COLO668 (cell line): ENCODE measurements at regions not wholly inside any gene's neighbourhood (a gene's known extent, or its start where the extent isn't known, plus 50 kb on each side); places are given as distances from the start of the nearest gene placed in this dataset.
"Not testable (repeated sequence)": the region's sequence is repeated elsewhere in the genome, so short reads cannot be mapped to it uniquely, and the experiment has no call there.

Source experiments
- DNase-seq: peaks from one replicate; lab custom pipeline; 2025; ENCODE audit not compliant: unreplicated experiment; lab: John Stamatoyannopoulos, UW

- DNase-seq, result no peak
Observed at GRCh38 chr5:54885636-54886035, 99.8 kb downstream of the ESM1 start.

DNA sequence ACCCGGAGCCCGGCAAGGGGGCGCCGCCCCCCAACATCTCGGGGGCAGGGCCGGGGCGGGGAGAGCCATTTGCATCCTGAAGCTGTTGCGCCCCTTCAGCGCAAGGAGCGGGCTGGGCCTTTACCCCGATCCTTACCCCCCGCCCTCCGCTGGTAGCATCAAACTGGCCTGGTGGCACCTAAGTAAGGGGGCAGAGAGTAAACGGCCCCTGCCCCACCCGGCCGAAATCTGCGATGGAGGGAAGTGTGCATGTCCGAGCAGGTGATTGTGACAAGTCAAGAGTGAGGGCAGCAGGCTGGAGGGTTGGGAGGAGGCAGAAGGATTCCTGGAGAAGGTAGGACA lies 101.2 kb downstream of the ESM1 start:
- no peak for DNase-seq

GRCh38 chr5:54883374-54884194 lies 101.8 kb downstream of the ESM1 start:
- no peak for DNase-seq

- DNase-seq, result no peak
Observed at GRCh38 chr5:54882841-54883240, 102.6 kb downstream of the ESM1 start.

DNA sequence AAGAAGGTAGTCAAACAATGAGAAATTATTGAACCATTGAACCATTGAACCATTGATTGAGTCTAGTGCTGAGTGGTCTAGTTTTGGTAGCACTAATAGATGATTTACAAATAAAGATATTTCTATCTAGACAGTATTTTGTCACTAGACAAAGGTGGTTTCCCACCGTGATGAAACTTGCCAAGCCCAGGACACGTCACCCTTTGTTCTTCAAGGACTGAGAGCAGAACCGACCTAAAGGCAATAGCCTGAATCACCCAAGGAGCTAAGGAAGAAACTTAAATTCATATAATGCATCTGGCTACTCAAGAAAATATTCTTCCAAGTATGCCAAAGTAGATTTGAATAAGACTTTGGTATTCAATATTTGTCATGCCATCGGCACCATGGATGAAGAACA lies 103.3 kb downstream of the ESM1 start:
- DNase-seq, result no peak

DNA sequence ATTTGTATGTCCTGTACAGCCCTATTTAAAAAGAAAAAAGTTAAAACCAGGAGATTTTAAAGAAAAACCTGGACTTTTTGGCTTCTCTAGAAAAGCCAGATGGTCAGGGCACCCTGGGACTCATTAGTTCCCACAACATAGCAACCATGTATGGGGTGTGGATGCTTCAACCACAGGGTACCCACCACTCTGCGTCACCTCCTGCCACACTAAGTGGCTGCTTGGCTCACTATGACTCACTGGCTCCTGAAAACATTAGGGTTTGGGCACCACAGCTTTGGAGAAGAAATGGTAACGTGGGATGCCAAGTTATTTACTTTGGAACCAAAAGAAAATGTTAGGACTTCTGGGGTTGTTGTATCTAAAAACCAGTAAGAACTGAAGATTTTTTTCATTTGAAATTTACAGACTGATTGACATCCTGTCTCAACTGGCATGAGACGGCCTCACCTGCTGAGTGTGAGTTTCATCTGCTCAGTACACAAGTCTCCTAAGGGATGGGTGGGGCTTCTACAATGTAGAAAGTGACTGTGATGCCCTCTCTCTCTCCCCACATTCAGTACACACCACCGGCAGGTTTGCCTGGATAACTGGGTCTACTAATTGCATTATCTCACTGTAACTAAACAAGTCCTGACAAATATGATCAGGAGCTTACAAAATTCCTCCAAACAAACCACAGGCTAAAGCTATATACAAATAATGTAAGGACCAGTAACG lies 103.9 kb downstream of the ESM1 start:
- DNase-seq, result no peak

DNA sequence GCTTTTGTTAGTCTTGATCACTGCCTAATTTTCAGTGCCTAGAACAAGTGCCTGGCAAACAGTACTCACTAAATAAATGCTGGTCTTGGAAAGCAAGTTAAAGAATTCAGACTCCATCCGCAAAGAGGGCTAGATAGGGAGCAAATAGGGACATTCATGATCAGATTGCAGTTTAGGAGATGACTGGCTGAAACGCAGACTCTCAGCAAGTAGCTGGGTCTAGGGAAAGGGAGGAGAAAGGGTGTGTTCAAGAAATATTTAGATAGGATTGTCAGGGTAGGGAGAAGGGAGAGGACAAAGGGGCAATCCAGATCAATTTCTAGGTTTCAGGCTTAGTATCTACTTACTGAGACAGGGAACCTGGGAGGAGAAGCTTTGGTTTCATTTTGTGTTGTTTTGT lies 108.4 kb downstream of the ESM1 start:
- DNase-seq, result no peak

DNA sequence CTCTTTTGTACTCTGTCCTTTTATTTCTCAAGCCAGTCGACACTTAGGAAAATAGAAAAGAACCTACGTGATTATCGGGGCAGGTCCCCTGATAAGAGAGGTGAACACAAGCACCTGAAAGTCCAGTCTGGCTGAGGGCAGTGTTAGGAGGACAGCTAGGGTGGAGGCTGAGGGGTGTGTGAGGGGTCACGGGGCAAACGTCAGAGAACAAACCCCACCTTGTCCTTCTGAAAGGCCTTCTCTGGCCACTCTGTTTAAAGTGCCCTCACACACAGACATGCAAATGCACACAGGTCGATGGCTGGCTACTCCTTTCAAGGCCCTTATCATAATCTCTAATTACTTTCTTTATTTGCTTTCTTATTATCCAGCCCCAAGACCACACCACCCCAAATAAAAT lies 108.8 kb downstream of the ESM1 start:
- no peak for DNase-seq

DNA sequence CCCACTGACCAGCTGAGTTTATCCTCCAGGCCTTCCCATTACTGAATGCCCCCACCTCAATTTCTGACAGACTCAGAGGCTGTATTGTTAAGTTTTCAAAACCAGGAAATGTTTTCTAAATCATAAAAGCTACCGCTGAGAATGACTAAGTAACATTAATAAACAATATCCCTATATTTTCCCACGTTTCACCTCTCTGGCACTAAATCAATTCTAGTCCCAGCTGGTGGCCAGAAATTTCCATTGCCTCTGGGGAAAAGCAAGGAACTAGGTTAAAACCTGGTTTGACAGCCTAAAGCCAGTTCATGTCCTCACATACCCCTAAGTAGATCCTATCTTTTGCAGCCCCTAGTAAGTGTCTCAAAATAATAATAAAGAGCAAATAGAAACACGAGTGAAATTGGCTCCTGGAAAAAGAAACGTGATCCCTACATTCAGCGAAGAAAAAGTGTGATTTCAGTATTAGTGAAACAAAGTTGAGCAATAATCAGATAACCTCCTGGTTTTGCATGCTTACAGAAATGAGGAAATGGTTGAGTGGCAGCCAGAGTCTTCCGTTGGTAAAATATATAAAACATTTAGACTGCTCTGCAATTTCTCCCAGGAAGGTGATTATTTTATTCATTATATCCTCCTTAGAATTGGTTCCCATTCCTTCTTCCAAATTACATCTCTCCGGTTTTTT lies 110.9 kb downstream of the ESM1 start:
- no peak for DNase-seq

GRCh38 chr5:54873691-54874090 lies 111.7 kb downstream of the ESM1 start:
- DNase-seq, result no peak

DNA sequence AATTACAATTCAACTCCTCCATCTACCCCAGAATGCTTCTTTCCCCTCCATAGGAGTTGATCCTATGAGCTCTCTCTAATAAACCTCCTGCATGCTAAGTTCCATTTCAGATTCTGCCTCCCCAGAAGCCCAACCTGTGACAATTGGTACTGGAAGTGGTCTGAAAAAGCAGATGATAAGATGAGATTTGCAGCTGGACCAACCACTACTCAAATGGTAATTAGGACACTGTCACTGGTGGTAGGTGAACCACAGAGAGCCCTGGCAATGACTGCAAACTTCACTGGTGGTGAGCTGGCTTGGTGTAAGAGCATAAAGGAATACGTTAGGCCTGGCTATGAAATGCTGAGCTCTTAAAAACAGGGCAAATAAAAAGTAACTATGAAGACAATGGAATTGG lies 112.6 kb downstream of the ESM1 start:
- no peak for DNase-seq

DNA sequence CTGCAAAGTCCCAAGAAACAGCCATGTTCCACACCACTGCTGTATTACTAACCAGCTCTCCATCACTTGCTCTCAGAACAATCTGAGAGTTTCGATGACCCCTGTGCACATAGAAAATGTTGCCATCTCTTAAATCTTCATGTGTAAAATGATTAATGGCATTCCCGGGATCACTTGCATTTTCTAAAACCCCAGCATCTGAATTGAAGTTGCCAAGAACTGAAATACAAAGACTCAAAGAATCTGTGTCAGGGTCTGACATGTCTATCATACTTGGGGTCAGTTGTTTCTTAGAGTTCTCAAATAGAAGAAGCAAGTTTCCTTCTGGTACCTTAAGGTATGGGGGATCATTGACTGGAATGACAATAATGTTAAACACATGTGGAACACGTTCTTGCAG lies 115.1 kb downstream of the ESM1 start:
- DNase-seq, result no peak

- no peak for DNase-seq
Observed at GRCh38 chr5:54869691-54870090, 115.7 kb downstream of the ESM1 start.

- no peak for DNase-seq
Observed at GRCh38 chr5:54868511-54869483, 116.6 kb downstream of the ESM1 start.

DNA sequence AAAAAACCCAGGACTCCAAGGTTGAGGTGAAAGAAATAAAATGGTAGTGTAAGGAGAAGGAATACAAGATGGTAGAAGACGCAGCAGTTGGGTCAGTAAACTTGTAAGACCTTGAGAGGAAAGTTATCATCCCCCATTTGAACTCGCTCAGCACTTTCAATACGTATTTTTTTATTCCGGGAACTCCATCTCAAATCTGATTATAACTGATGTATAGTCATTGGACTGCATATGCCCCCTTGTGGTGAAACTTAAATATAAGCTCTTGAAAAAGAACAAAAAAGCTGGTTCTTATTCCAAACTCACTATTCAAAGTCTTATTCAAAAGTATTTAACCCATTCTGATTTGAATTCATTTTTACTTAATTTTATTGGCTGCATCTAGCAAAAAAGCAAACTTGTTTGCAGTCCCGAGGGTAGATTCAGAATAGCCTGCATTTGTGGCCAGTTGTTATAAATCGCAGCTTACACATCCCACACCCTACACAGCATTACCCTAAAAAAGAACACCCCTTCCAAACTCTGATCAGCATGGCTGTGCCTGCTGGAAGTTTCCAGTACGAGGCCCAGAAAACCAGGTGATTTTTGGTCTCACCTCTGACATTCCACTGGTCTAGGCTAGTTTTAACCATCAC lies 118.0 kb downstream of the ESM1 start:
- DNase-seq, result no peak

DNA sequence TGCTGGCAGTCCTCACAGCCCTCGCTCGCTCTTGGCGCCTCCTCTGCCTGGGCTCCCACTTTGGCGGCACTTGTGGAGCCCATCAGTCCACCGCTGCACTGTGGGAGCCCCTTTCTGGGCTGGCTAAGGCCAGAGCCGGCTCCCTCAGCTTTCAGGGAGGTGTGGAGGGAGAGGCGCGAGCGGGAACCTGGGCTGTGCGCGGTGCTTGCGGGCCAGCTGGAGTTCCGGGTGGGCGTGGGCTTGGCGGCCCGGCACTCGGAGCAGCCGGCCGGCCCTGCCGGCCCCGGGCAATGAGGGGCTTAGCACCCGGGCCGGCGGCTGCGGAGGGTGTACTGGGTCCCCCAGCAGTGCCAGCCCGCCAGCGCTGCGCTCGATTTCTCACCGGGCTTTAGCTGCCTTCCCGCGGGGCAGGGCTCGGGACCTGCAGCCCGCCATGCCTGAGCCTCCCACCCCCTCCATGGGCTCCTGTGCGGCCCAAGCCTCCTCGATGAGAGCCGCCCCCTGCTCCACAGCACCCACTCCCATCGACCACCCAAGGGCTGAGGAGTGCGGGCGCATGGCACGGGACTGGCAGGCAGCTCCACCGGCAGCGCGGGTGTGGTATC lies 120.4 kb downstream of the ESM1 start:
- DNase-seq, result not testable (repeated sequence)

GRCh38 chr5:54862036-54862435 lies 123.4 kb downstream of the ESM1 start:
- DNase-seq, result no peak

GRCh38 chr5:54861212-54861894 lies 124.0 kb downstream of the ESM1 start:
- no peak for DNase-seq

- no peak for DNase-seq
Observed at GRCh38 chr5:54860321-54860720, 125.1 kb downstream of the ESM1 start.
